ENCODE measurements at regions not wholly inside any gene's neighbourhood (a gene's known extent, or its start where the extent isn't known, plus 50 kb on each side); places are given as distances from the start of the nearest gene placed in this dataset.

GRCh38 chr17:72485596-72485995, 364.8 kb downstream of the SOX9 start:
- no peak for TF ChIP-seq CTCF (IDR thresholded peaks at IDR 0.05; ENCODE audit: low read depth, low read length, missing control alignments)
- no peak overlapping the region for H3K4me3 ChIP-seq (ENCODE audit: low read depth, low read length)
- DNase-seq (ENCODE audit: low read depth), result no peak

- no peak for DNase-seq (ENCODE audit: low read depth)
- H3K4me3 ChIP-seq (ENCODE audit: low read depth, low read length), result no peak overlapping the region
- no peak for TF ChIP-seq CTCF (IDR thresholded peaks at IDR 0.05; ENCODE audit: low read depth, low read length, missing control alignments)
These were observed 366.0 kb downstream of the SOX9 start for GRCh38 chr17:72486806-72487205.

GRCh38 chr17:72487731-72488494, 367.1 kb downstream of the SOX9 start:
- no peak for TF ChIP-seq CTCF (IDR thresholded peaks at IDR 0.05; ENCODE audit: low read depth, low read length, missing control alignments)
- no peak for DNase-seq (ENCODE audit: low read depth)
- H3K4me3 ChIP-seq (ENCODE audit: low read depth, low read length), result no peak overlapping the region

- no peak for DNase-seq (ENCODE audit: low read depth)
- TF ChIP-seq CTCF (IDR thresholded peaks at IDR 0.05; ENCODE audit: low read depth, low read length, missing control alignments), result no peak
- no peak overlapping the region for H3K4me3 ChIP-seq (ENCODE audit: low read depth, low read length)
These were observed 367.9 kb downstream of the SOX9 start for GRCh38 chr17:72488555-72489271.

GRCh38 chr17:72489272-72489641, 368.4 kb downstream of the SOX9 start:
- TF ChIP-seq CTCF (IDR thresholded peaks at IDR 0.05; ENCODE audit: low read depth, low read length, missing control alignments), result no peak
- no peak for DNase-seq (ENCODE audit: low read depth)
- H3K4me3 ChIP-seq (ENCODE audit: low read depth, low read length), result no peak overlapping the region

- no peak for TF ChIP-seq CTCF (IDR thresholded peaks at IDR 0.05; ENCODE audit: low read depth, low read length, missing control alignments)
- no peak overlapping the region for H3K4me3 ChIP-seq (ENCODE audit: low read depth, low read length)
- no peak for DNase-seq (ENCODE audit: low read depth)
These were observed 370.3 kb downstream of the SOX9 start for GRCh38 chr17:72491102-72491501.

All from GM12864 (cell line).